ENCODE measurements at regions not wholly inside any gene's neighbourhood (a gene's known extent, or its start where the extent isn't known, plus 50 kb on each side); places are given as distances from the start of the nearest gene placed in this dataset.

- DNase-seq (ENCODE audit: low read depth in 2 of 2, low spot score in 1 of 2), result no peak
These were observed 110.4 kb upstream of the CTNNB1 start for GRCh38 chr3:41088882-41089281.

- no peak for DNase-seq (ENCODE audit: low read depth in 2 of 2, low spot score in 1 of 2)
These were observed 109.7 kb upstream of the CTNNB1 start for GRCh38 chr3:41089566-41089965.

- DNase-seq (ENCODE audit: low read depth in 2 of 2, low spot score in 1 of 2), result no peak
These were observed 106.5 kb upstream of the CTNNB1 start for GRCh38 chr3:41092844-41093243.

- no peak for DNase-seq (ENCODE audit: low read depth in 2 of 2, low spot score in 1 of 2)
These were observed 105.8 kb upstream of the CTNNB1 start for GRCh38 chr3:41093476-41093875.

- no peak for DNase-seq (ENCODE audit: low read depth in 2 of 2, low spot score in 1 of 2)
These were observed 105.0 kb upstream of the CTNNB1 start for GRCh38 chr3:41094351-41094750.

GRCh38 chr3:41095702-41096101 lies 103.6 kb upstream of the CTNNB1 start:
- no peak for DNase-seq (ENCODE audit: low read depth in 2 of 2, low spot score in 1 of 2)

- no peak for DNase-seq (ENCODE audit: low read depth in 2 of 2, low spot score in 1 of 2)
These were observed 101.3 kb upstream of the CTNNB1 start for GRCh38 chr3:41097896-41098496.

- DNase-seq (ENCODE audit: low read depth in 2 of 2, low spot score in 1 of 2), result no peak
These were observed 98.1 kb upstream of the CTNNB1 start for GRCh38 chr3:41101231-41101630.

- DNase-seq (ENCODE audit: low read depth in 2 of 2, low spot score in 1 of 2), result no peak
These were observed 97.2 kb upstream of the CTNNB1 start for GRCh38 chr3:41102053-41102556.

DNA sequence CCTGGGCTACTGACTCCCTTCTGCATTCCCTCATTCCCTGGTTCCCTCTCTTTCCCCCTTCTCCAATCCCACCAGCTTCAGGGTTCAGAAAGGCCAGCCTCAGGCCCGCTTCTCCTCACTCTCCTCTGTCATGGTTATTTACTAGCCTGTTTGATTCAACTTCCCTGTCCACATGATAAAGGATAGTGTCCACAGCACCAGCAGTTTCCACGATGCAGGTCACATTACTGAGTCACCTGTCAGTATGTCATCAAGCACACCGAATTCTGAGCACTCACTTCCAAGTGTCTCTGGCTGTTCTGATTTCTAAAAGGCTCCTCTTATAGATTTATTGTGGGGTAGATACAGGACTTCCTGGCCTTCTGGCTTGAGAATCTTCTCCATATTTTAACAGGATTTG lies 96.6 kb upstream of the CTNNB1 start:
- no peak for DNase-seq (ENCODE audit: low read depth in 2 of 2, low spot score in 1 of 2)

DNA sequence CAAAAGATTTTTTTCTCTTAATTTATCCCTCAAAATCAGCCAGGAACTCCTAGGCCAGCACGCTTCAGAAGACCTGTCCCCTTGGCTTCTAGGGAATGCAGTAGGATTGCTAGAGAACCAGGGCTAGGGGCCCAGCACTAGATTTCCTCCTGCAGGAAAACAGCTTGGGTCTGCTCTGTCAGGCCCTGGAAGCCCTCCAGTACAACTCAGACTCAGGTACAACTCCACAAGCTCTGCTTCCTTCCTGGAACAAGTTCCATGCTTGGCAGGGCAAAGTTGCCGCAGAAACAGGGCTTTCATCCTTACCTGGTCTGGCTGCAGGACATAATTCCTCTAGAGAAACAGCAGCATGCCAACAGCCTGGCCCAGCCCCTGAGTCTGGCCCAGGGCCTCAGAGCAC lies 96.1 kb upstream of the CTNNB1 start:
- DNase-seq (ENCODE audit: low read depth in 2 of 2, low spot score in 1 of 2), result no peak

DNA sequence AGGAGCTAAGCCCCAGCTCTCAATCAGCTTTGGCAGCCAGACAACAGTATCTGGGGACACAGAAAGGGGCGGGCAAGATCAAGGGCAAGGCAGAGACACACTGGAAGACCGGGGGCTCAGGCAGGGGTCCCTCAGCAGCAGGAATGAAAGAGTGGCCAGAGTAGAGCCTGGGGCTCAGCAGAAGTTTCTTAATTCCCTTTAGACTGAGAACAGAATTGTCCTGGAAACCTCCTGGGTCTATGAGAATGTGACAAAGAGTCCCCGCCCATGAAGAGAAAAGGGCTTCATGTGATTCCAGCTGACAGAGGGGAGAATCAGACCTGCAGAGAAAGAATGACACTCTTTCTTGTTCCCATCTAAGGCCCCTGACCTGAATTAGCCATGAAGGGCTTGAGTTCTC lies 95.2 kb upstream of the CTNNB1 start:
- no peak for DNase-seq (ENCODE audit: low read depth in 2 of 2, low spot score in 1 of 2)

DNA sequence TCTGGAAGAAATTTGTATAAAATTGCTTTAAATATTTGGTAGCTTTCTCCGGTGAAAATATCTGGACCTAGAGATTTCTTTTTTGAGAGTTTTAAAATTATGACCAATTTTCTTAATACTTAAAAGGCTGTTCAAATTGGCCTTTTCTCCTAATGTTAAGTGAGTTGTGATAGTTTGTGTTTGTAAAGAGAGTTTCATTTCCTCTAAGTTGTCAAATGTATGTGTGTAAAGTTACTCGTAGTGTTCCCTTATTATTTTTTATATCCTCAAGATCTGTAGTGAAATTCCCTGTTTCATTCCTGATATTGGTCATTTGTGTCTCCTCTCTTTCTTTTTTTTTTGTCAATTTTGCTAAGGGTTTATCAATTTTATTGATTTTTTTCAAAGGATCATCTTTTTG lies 92.6 kb upstream of the CTNNB1 start:
- DNase-seq (ENCODE audit: low read depth in 2 of 2, low spot score in 1 of 2), result no peak

DNA sequence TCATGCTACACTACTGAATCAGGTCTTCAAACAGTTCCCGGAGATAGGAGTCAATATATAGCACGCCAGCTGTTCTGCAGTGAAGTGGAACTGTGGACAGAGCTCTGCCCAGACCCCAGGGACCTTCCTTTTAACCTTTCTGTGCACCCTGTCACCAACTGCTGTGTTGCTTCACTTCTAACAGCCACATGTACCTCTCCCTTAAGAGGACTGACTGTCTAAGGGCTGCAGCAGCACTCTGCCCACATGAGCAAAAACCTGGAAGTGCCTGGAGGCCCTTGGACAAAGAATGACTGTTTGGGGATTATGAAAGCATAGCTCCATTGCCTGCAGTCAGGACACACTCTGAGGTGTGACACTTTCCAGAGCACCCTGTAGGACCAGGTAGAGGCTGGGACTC lies 88.3 kb upstream of the CTNNB1 start:
- no peak for DNase-seq (ENCODE audit: low read depth in 2 of 2, low spot score in 1 of 2)

DNA sequence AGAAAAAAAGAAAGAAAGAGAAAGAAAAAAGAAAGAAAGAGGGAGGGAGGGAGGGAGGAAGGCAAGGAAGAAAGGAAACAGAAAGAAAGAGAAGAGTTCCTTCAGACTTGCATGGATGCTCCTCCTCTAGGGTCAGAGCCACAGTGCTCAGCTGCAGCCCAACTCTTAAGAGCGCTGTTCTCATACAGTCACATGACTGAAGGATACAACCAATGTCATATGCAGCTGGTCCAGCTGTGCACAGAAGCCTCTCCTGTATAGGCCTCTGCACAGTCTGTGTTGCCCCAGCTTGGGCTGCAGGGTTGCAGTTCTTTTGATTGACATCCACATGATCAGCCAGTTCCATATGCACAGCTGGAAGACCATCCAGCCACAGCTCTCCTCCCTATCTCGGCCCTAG lies 86.8 kb upstream of the CTNNB1 start:
- DNase-seq (ENCODE audit: low read depth in 2 of 2, low spot score in 1 of 2), result no peak

- no peak for DNase-seq (ENCODE audit: low read depth in 2 of 2, low spot score in 1 of 2)
These were observed 84.2 kb upstream of the CTNNB1 start for GRCh38 chr3:41115069-41115468.

DNA sequence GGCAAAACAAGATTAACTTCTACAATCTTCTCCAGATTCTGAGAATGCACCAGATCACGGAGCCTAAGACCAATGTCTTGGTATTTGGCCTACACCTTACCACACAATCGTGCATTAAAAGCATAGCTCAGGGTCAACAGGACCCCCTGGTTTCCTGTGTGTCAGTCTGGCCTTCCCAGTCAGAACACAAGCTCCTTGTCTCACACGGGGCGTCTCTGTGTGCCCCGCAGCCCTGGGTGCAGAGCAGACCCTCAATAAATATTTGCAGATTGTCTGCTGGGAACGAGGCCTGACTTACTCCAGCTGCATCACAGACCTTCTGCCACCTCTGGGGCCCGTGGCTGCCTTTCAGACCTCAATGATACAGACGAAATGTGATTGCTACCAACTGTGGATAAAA lies 82.5 kb upstream of the CTNNB1 start:
- DNase-seq (ENCODE audit: low read depth in 2 of 2, low spot score in 1 of 2), result no peak

GRCh38 chr3:41117398-41117870 lies 81.9 kb upstream of the CTNNB1 start:
- peak; percentile 52 to 55 for DNase-seq (ENCODE audit: low read depth in 2 of 2, low spot score in 1 of 2)

DNA sequence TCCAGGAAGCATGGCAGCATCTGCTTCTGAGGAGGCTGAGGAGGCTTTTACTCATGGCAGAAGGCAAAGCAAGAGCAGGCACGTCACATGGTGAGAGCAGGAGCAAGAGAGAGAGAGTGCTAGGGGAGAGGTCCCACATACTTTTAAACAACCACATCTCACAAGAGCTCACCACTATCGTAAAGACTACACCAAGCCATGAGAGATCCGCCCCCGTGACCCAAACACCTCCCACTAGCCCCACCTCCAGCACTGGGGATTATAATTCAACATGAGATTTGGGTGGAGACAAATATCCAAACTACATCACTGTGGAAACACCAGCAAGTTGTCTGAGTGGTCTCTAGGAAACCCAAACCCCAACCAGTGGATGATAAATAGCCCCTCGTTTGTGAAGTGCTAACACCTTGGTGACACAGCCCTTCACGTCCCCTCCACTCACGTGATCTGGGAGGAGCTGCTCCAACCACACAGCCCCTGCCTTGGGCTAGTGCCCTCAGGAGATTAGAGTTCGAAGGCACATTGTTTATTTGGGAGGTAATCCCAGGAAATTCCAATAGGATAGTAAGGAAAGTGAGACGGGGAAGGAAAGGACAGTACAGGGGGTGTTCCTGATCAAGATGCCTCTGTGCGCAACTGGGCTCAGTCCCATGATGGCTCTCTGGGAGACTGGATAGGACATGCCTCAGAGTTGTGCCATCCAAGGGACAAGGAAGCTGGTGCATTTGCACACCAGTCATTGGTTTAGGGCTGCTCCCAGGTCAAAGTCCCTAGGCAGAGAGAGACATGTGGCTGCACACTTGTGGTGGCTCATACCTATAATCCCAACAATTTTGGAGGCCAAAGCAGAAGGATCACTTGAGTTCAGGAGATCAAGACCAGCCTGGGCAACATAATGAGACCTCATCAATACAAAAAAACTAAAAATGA lies 80.6 kb upstream of the CTNNB1 start:
- no peak for DNase-seq (ENCODE audit: low read depth in 2 of 2, low spot score in 1 of 2)

- no peak for DNase-seq (ENCODE audit: low read depth in 2 of 2, low spot score in 1 of 2)
These were observed 78.8 kb upstream of the CTNNB1 start for GRCh38 chr3:41120460-41120859.

DNA sequence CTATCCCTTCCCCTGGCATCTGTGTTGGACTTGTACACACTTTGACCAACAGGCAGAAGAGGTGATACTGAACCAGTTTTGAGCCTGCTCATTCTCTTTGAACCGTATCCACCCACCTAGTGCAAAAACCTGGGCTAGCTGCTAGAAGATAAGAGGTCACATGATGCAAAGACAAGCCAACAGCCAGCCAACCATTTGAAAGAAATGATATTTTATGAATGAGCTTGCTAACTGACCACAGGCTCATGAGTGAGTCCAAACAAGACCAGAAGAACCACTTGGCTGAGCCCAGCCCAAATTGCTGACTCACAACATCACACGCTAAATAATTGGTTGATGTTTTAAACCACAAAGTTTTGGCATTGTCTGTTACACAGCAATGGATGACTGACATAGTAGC lies 74.0 kb upstream of the CTNNB1 start:
- no peak for DNase-seq (ENCODE audit: low read depth in 2 of 2, low spot score in 1 of 2)

GRCh38 chr3:41126472-41126871 lies 72.8 kb upstream of the CTNNB1 start:
- DNase-seq (ENCODE audit: low read depth in 2 of 2, low spot score in 1 of 2), result no peak
